Myocyte (in vitro differentiated cells): ENCODE measurements at regions not wholly inside any gene's neighbourhood (a gene's known extent, or its start where the extent isn't known, plus 50 kb on each side); places are given as distances from the start of the nearest gene placed in this dataset.
"Not testable (repeated sequence)": the region's sequence is repeated elsewhere in the genome, so short reads cannot be mapped to it uniquely, and the experiment has no call there.

Experiments used
- DNase-seq: peaks from one replicate; pipeline ENCODE4 v3.0.0-alpha.2; 2012; ENCODE audit warnings: low read depth

DNA sequence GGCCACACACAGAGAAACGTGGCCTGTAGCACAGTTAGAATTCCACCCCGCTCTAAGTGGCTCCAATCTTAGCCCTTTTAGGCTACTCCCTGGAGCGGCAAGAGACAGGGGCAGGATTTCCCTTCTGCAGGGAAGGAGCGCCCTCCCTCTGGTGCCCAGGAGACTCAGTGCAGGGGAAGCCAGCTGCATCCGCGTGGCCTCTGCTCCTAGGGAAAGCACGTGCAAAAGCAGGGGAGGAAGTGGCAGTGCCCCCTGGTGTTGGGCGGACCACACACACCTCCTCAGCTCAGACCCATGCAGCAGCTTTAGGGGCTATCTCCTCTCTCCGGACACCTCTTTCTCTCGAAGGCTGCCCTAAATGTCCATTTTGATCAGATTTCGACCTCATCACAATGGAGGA, 50.0 kb downstream of the SPRING1 start:
- DNase-seq: no peak

DNA sequence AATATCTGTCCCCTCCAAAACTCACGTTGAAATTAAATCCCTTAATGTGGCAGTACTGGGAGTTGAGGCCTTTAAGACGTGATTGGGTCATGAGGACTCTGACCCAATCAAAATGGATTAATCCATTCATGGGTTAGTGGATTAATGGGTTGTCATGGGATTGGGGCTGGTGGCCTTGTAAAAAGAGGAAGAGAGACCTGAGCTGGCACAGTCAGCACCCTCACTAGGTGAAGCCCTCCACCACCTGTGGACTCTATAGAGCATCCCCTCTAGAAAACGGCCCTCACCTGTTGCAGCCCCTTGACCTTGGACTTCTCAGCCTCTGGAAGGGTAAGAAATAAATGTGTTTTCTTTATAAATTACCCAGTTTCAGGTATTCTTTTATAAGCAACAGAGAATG, 53.0 kb downstream of the SPRING1 start:
- DNase-seq: no peak

DNA sequence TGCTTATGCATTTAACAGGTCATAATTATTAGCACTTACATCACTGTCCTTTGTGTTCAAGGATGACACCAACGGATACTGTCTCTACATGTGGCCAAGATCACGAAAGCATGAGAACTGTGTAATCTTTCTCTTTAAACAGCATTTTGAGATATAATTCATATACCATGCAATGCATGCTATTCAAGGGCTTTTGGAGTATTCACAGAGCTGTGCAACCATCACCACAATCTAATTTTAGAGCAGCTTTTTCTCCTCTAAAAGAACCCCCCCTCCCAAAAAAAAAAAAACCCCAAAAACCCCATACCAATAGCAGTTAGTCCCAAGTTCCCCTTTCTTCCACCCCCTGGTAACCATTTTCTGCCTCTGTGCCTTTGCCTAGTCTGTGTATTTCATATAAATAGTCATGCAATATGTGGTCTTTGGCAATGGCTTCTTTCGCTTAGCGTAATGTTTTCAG, 60.6 kb downstream of the SPRING1 start:
- DNase-seq: no peak

DNA sequence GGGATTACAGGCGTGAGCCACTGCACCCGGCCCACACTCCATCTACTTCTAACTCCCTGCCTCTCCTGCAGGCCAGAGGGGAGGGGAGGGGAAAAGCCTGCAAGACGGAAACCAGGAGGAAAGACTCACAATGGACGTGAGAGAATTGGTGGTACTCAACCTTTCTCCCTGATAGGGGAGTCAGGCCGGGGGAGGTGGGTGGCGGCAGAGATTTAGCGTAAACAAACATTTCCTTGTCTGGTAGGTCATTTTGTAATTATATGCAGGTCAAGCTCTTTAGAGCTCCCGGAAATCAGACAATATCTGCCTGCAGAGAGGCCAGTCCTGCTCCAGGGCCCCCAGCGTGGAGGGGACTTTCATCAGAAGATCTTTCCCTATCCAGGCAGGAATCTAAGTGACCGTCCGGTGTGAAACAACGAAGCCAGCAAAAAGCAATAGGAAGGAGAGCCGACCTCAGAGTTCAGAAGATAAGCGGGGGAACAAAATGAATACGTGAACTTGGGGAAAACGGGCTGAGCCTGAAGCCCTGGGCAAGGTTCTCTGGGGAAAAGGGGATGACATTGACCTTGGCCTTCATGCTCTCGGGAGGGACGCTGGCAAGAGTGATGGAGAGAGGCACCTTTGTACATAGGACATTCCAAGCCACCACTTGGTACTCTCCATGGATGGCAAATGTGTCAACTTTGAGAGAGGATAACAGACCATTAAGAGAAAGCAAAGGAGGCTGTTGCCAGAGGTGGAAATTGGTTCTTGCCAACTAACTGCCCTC, 62.3 kb downstream of the SPRING1 start:
- DNase-seq: no peak

DNA sequence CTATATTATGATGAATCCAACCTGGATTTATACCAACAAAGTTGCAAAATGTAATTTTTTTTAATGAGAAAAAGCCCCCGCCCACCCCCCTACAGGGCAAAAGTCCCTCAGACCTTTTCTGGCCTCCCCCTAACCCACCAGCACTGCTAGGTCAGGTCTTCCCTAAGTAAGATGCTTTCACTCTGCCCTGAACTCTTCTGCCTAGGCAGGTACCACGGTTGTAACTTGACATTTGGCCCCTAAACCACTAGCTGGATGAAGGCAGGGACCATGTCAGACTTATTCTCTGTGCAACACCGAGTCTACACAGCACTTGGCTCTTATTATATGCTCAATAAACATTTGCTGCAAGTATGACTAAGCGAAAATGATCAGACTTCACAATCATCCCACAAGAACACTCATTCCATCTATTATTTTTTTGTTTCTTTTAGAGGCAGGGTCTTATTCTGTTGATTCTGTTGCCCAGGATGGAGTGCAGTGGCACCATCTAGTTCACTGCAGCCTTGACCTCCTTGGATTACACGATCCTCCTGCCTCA, 63.2 kb downstream of the SPRING1 start:
- no peak for DNase-seq

DNA sequence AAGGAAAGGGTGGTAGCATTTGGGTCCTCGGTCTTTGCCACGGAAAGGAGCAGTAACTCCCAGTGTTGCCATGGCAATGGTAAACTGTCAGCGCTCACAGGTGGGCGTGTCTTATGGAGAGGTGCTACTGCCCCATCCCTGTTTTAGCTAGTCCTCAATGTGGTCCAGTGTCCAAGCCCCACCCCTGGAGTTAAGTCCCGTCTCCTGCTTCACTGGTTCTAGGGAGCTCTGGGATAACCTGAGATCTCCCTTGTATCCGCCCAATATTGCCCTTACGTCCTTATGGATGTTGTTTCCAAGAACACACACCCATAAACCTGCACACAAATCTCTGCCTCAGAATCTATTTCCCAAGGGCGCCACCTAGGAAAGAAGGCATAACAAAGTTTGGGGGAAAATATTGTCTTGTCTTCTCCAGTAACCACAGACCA, 64.2 kb downstream of the SPRING1 start:
- no peak for DNase-seq

DNA sequence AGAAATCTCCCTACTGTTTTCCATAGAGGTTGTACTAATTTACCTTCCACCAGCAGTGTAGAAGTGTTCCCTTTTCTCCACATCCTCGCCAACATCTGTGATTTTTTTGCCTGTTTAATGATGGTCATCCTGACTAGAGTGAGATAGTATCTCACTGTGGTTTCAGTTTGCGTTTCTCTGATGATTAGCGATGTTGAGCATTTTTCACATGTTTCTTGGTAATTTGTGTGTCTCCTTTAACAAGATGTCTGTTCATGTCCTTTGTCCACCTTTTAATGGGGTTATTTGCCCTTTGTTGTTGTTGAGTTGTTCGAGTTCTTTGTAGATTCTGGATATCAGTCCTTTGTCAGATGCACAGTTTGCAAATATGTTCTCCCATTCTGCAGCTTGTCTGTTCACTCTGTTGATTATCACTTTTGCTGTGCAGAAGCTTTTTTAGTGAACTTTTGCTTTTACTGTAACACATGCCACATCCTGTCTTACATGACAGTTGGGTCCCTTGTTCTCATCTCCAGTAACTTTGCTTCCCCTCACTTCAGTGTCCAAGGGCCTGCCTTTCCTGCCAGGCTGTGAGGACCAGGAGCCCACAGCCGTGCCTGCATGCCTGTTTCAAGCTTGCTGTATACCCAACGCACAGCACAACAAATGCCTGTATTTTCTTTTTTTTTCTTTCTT, 64.9 kb downstream of the SPRING1 start:
- DNase-seq: no peak

DNA sequence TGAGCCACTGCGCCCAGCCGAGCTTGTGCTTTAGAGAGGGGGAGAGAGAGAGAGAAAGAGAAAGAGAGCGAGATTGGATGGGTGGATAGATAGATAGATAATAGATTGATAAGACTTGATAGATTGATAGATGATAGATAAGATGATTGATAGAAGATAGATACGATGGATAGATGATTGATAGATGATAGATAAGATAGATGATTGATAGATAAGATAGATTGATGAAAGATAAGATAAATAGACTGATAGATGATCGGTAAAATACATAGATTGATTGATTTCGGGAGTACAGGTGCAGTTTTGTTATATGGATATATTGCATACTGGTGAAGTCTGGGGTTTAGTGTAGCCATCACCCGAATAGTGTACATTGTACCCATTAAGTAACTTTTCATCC, 65.9 kb downstream of the SPRING1 start:
- no peak for DNase-seq

DNA sequence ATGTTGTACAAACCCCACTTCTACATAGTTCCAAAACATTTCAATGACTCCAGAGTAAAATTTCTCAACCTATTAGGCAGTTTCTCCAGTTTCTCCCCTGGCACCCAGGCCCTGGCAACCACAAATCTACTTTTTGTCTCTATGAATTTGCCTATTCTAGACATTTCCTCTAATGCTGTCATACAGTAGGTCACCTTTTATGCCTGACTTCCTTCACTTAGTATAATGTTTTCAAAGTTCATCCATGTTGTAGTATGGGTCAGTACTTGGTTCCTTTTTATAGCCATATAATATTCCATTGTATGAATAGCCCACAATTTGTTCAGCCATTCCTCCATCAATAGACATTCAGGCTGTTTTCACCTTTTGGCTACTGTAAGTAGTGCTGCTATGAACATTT, 67.0 kb downstream of the SPRING1 start:
- no peak for DNase-seq

DNA sequence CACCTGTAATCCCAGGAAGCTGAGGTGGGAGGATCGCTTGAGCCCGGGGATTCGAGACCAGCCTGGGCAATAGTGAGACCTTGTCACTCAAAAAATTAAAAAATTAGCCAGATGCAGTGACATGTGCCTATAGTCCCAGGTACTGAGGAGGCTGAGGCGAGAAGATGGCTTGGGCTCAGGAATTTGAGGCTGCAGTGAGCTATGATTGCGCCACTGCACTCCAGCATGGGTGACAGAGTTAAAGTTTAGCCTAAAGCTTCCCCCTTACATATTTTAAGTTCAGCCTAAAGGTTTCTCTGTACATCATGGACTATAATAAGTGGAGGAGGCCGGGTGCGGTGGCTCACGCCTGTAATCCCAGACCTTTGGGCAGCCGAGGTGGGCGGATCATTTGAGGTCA, 70.1 kb downstream of the SPRING1 start:
- no peak for DNase-seq

DNA sequence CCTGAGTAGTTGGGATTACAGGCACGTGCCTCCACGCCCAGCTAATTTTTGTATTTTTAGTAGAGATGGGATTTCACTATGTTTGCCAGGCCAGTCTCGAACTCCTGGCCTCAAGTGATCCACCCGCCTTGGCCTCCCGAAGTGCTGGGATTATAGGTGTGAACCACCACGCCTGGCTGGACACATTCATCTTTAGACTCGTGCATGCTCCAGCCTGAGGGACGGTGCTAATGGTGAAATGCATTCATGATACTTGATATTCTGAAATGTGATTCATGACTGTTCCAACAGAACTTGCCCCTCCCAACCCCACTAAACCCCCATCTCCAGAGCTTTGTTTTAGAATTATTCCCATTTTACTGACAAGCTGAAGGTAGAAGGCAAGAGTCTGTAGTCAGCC, 71.0 kb downstream of the SPRING1 start:
- not testable (repeated sequence) for DNase-seq

DNA sequence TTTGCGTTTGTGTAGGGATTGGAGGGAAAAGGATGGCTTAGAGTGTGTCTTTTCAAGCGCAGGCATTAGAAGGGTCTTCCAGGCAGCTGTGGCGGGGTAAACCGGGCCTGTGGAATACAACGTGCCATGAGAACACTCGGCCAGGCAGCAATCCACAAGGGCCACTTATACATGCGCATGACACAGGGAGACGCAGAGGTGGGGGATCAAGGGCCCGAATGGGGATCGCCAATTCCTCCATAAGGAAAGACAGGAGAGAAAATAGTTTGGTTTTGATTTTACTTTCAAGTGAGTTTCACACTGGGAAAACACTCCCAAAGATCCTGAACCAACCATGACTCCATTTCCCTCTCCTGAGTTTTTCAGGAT, 71.6 kb downstream of the SPRING1 start:
- DNase-seq: no peak

DNA sequence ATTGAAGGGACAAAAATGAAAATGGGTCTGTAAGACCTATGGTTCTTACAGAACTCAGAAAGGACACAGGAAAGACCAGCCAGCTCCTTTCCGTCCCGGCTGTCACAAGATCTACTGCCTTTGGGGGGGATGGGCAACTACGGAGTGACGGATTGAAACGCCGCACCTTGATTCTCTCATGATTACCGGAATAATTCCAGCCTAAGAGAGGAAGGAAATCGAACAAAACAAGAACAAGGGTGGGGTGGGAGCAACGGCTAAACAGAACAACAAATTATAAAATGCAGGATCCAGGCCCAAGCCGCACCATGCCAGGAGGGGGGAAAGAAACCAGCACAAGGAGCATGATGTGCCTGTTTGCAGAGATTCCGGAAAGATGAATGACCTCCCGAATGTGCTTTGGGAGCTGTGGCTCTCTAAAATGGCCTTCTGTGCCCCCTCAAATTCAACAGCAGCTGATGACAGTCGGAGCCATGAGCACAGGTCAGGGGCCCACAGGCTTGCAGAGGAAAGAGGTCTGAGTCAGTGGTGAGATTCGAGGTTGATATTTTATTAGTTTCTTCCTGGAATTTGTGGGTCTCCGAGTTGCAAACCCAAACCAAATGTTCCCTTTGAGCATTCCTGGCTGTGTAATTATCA, 72.1 kb downstream of the SPRING1 start:
- no peak for DNase-seq

DNA sequence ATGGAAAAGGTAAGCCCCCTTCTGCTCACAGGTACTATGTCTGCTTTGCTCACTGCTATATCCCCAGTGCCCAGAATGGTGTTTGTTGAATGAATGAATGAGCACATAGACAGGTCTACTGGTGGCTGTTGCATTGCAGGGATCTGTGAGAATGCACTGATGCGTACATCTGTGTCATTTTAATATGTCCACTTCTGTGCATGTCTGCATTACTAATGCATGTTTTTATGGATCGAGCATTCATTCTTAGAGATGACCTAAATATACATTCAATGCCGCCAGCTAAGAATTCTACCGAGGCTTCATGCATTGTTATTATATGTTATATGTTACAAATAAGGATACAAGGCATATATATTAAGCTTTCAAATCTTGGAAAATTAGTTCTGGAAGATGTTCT, 73.8 kb downstream of the SPRING1 start:
- no peak for DNase-seq

DNA sequence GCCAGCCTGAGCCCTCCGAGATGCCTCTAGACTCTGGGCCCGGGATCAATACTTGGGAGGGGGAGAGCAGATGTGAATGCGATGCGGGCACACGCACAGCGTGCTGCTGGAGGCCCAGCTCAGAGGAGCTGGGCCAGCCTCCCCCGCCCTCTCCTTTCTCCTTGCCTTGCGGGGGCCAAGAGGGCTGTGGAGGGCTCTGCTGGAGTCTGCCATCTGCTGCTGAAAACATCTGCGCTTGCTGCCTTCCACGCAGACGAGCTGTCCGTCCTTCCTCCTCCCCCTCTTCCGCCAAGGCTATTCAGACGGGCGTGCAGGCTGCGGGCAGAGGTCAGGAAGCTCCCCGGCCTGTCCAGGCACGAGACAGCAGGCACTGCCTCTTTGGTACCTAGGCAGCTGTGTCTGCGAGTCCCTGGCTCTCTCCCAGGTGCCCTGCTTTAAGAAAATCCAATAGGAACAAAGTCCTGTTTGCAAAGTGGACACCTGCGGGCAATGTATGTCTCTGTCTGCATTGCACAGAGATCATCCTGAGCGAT, 75.2 kb downstream of the SPRING1 start:
- DNase-seq: peak; percentile 57

DNA sequence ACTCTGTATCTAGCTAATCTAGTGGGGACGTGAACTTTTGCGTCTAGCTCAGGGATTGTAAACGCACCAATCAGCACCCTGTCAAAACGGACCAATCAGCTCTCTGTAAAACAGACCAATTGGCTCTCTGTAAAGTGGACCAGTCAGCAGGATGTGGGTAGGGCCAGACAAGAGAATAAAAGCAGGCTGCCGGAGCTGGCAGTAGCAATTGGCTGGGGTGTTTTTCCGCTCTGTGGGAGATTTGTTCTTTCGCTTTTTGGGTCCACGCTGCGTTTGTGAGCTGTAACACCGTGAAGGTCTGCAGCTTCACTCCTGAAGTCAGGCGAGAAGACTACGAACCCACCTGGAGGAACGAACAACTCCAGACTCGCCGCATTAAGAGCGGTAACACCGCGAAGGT, 76.5 kb downstream of the SPRING1 start:
- no peak for DNase-seq

DNA sequence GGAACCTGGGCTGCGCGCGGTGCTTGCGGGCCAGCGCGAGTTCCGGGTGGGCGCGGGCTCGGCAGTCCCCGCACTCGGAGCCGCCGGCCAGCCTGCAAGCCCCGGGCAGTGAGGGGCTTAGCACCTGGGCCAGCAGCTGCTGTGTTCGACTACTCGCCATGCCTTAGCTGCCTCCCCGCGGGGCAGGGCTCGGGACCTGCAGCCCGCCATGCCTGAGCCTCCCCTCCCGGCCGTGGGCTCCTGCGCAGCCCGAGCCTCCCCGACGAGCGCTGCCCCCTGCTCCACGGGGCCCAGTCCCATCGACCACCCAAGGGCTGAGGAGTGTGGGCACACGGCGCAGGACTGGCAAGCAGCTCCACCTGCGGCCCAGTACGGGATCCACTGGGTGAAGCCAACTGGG, 77.1 kb downstream of the SPRING1 start:
- not testable (repeated sequence) for DNase-seq

DNA sequence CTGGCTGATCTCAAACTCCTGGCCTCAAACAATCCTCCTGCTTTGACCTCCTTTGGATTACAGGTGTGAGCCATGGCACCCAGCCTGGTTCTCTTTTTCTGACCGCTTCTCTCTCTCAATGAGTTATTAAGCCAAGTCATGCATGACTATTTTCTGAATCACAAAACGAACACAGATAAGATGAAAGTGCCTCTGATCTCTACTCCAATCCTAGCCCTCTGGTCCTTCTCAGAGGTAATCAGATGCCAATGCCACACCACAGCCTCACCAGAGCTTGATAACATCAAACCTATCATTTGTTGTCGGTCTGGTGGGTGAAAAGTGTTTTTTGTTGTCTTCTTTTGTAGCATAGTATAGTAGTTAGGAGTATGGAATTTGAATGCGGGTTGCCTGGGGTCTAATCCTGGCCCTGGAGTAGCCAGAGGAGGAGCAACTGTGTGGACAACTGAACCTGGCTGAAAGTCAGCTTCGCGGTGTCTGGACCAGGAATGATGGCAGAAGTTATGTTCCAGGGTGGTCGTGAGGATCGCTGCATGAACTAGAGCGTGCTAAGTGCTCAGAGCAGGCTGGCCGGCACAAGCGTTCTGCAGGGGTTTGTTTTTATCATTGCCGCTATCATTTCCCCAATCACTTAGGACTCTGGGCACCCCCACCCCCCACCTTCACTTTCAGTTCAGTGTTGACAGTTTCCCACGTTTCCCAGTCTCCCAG, 77.9 kb downstream of the SPRING1 start:
- DNase-seq: no peak

DNA sequence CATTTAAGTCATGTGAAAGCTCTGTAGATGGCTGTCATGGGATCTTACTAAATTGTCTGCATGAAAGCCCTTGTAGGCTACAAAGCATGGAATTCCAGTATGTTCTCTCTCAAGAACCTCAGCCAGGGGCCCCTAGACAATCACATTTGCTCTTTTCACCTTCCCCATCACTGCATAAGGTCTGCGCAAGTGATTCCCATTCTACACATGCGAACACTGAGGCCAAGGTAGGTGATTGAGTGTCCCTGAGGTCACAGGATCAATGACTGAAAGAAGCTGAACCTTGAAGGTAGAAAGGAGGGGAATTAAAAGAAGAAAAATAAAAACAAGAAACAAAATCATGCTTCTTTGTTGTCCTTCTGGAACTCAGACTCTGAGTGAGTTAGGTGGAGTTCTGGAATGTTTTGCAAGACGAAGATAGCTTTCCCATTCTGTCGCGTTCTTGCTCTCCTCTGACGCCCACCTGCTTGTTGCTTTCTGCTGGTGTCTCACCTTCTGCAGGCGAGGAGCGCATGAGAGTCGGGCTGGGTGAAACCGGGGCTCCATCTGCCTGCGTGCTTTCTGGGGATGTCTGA, 79.9 kb downstream of the SPRING1 start:
- no peak for DNase-seq

DNA sequence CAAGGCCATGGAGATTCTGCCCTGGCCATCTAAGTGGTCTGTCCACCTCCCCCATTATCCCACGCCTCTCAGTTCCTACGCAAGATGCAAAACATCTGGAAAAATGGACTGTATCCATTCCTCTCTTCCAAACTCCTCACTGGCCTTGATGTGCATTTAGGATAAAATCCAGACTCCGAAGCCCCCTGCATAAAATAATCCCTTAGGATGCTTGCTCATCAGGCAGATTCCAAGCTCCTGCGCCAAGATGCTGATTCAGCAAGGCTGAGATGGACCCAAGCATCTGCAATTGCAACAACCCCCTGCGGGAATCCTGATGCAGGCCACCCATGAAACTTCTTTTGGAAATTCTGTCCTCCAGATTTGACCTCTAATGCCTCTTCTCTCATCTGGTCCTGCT, 81.6 kb downstream of the SPRING1 start:
- no peak for DNase-seq

DNA sequence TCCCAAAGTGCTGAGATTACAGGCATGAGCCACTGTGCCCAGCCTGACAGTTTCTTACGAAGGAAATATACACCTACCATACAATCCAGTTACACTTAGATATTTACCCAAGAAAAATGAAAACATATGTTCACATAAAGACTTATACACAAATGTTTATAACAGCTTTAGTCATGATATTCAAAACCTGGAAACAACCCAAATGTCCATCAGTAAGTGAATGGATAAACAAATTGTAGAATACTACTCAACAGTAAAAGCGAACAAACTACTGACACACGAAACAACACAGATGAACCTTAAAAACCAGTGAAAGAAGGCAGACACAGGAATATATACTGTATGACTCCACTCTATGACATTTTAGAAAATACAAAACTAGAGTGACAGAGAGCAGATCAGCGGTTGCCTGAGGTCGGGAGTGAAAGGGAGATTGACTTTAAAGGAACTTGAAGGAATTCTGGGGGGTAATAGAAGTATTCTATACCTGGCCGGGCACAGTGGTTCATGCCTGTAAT, 83.6 kb downstream of the SPRING1 start:
- no peak for DNase-seq
